GM11168 (cell line): ENCODE measurements at regions not wholly inside any gene's neighbourhood (a gene's known extent, or its start where the extent isn't known, plus 50 kb on each side); places are given as distances from the start of the nearest gene placed in this dataset.

Experiments
- in situ Hi-C: fragments of 300-500 bp; cut with MboI; formaldehyde crosslinking; loops from one replicate; pipeline ENCODE4 v1.12.0; 2022; ENCODE audit warnings: low sequenced_read_pairs; ENCODE audit not compliant: unreplicated experiment

DNA sequence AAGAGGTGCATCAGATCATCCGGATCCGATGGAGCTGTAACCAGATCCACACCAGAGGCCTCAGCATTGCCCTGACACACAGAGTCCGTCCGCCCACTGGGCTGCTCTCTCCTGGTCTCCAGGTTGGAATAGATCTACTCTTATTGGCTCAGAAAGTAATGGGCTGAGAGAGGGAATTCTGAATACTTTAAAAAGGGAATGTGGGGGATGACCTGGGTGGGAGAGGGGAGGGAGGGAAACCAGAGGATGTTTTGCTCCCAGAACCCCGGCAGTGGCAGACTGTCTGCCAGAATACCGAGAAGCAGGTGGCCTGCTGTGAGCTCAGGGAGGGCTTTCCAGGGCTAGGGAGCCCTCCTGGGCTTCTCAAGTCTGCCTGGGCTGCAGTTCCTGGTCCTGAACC is 126.5 kb downstream of the ENGASE start:
- in situ Hi-C loops: no loop called here

DNA sequence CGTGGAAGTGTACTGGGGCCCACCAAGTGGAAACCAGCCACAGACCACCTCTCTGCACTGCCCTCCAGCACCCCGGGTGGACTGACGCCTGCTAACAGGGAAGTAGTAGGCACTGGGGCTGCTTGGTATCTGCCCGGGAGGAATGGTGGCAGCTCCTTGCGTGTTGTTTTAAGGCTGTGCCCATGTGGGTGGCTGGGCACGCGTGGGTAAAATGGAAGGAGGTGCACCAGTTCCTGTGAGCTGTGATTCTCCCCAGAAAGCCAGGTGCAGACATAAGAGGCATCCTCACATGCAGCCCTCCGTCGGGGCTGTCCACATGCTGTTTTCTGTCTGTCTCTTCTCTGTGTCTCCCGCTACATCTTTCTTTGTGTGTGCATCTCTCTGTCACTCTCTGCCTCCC is 122.3 kb downstream of the ENGASE start:
- in situ Hi-C loops: no loop called here

DNA sequence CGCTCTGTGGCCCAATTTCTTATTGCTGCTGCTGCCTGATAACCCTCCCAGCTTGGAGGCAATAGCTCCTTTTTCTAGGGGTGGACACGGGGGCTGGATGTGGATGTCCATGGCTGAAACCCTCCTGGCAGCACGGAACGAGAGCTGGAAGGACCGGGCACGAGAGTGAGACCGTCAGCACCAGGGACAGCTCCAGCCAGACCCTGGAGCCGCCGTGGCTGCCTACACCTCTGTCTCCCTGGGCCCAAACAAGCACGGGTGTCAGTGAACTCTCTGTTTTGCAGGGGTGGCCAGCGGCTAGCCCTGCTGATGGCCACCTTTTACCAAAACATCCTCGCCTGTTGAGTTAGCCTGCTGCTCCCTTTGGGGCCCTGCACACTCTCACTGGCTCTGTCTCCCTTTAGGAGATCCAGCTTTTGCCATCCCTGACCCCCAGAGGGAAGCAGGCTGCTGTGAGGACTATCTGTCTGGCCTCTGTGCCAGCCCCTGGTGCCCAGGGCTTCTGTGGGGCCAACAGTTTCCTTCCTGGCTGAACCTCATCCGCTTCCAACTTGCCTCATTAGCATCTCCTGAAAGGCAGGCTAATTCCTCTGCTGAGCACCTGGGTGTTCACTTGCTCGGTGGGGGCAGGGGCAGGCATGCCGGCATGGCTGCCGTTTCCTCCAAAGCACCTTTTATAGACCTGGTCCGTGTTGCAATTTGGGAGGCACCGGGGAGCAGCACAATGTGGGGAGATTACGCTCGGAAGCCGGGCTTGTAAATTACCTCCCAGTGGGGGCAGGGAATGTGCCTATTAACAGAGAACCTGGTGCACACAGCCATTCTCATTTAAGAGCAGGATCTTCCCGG is 118.1 kb downstream of the ENGASE start:
- in situ Hi-C loops: no loop called here

DNA sequence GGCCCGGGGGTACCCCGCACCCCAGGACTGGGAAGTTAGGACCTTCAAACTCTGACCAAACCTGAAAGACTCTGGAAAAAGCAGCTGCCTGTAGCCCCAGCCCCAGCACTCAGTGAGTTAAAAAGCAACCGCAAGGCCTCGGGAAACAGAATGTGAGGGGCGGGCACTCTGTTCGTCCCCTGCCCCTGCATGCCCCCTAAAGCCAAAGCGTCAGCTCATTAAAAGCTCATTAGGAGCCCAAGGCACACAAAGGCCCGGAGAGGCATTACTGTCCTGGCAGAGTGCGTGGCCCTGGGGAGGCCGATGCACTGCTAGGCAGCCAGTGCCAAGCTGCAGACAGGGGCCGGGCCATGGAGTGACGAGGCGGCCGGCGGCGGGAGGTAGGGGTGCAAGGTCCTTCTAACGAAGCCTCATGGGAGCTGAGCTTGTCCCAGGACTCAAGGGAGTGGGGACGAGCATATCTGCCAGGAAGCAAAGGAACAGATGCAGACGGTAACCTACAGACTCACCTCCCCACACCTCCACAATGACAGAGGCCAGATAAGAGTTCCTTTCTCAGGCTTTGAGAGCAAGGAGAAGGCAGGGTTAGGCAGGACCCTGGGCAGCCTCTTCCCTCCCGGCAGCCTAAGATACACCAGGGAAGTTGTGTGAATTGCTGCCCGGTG is 116.8 kb downstream of the ENGASE start:
- in situ Hi-C loops: no loop called here

DNA sequence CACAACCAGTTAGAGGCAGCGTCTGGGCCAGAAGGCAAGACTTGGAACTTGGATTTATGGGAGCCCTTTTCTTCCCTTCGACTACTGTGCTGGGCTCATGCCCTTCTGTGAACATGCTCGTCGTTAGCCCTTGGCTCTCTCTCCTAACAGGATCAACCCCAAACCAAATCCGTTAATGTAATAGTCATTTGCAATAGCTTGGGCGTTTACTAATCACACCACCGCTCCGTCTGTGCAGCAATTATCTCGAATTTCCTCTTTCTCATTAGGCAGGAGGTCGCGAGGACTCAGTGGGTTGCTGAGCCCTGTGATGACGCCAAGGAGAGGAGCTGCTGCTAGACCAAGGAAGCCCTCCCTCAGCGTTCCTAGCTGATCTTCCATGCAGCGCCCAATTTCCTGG is 114.7 kb downstream of the ENGASE start:
- in situ Hi-C loops: loop anchor here (5.0 kb wide), 1 partner anchor 208 kb away; no protein-coding TSS in a partner anchor

DNA sequence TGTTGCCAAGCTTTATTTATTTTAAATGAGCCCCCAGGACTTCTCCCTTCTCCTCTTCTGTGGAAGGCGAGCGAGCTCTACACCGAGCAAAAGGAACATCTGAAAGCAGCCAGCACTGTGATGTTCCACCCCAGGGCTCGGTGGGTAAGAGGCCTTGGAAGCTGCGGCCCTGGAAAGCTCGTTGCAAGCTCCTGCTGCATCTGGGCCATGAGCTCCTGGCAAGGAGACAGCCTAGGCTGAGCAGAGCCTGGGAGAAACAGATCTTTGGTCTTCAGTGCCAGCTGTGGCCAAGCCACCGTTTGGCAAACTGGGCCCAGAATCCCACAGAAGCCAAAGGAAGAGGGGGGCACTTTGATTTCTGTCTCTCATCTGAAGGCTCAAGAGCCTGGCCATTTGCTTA is 114.1 kb downstream of the ENGASE start:
- in situ Hi-C loops: loop anchor here (5.0 kb wide), 1 partner anchor 209 kb away; no protein-coding TSS in a partner anchor

DNA sequence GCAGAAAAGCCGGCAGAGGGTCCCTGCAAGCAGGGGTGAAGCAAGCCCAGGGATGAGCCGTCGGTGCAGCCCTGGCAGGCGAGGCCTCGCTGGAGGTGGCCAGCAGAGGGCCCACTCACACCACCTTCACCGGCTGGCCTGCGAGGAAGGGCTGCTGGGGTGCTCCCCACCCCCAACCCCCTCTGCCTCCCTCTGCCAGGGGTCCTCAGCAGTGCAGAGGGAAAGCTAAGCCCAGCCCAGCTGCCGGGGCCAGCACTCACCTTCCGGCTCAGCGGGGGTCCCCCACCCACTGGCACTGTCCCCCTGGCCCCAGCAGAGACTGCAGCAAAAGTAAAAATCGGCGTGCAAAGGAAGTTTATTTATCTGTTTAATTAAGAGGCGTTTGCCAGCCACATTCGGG is 113.4 kb downstream of the ENGASE start:
- in situ Hi-C loops: loop anchor here (5.0 kb wide), 1 partner anchor 209 kb away; no protein-coding TSS in a partner anchor

DNA sequence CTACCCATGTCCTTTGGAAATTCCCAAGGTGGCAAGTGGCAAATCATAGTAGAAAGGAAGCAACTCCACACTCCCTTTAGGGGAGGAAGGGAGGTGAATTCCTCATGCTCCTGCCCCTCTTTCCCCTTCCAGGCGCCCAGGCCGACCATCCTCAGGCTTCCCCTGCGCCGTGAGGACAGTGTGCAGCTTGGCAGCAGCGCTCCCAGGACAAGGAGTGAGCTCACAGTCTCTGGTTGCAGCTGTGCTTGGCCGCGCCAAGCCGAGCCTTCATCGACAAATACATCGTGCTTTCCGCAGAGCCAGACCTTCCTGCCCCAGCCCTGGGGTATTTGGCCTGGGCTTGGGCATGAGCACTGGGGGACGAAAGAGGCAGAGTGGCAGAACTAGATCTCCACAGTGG is 112.6 kb downstream of the ENGASE start:
- in situ Hi-C loops: loop anchor here (5.0 kb wide), 1 partner anchor 210 kb away; no protein-coding TSS in a partner anchor

DNA sequence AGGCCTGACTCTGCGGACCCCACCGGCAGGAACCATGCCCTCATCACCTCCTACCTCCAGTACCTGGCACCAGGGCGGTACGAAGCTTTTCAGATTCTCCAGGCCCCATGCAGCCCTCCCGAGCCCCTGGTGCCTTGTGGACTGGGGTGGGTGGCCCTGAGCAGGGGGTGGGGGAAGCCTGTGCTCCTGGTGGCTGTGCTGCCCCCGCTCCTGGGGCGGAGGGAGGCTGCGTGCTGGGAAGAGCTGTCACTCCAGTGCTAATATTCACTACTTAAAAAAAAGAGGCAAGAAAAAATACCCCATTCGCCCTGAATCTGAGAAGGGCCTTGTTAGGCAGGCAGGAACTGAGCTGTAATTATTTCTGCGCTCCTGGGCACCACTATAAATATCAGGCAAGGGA is 111.8 kb downstream of the ENGASE start:
- in situ Hi-C loops: loop anchor here (5.0 kb wide), 1 partner anchor 211 kb away; no protein-coding TSS in a partner anchor

DNA sequence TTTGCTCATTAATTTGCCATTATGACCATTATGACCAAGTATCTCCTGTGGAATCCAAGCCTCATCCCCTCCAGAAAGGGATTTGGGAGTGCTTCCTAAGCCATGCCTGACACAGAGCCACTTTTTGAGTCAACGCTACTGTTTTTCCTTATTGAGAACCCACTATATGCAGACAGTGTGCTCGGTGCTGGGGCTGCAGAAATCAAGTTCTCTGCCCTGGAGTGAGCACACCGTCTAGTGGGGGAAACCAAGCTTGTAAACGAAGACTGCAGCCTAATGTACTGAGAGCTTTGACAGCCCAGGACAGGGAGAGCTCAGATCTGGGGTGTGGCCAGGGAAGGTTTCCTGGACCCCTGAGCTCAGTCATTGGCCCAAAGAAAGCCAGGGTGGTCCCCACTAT is 111.0 kb downstream of the ENGASE start:
- in situ Hi-C loops: loop anchor here (5.0 kb wide), 1 partner anchor 212 kb away; no protein-coding TSS in a partner anchor

DNA sequence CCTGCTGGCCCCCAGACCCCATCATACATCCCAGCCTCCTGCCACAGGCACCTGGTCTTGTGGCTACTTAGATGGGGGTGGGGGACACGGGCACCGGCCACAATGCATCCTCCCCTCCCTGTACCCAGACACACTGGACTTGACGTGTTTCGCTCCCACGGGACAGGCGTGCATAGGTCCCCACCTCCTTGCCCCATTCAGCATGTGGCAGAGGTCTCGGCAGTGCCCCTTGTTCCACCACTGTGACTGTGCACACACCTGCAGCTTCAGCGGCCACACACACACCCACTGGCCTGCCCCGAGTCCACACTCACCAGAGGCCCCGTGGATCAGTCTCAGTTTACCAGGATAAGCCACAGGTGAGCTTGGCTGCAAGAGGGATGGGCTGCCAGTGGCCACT is 109.6 kb downstream of the ENGASE start:
- in situ Hi-C loops: no loop called here

DNA sequence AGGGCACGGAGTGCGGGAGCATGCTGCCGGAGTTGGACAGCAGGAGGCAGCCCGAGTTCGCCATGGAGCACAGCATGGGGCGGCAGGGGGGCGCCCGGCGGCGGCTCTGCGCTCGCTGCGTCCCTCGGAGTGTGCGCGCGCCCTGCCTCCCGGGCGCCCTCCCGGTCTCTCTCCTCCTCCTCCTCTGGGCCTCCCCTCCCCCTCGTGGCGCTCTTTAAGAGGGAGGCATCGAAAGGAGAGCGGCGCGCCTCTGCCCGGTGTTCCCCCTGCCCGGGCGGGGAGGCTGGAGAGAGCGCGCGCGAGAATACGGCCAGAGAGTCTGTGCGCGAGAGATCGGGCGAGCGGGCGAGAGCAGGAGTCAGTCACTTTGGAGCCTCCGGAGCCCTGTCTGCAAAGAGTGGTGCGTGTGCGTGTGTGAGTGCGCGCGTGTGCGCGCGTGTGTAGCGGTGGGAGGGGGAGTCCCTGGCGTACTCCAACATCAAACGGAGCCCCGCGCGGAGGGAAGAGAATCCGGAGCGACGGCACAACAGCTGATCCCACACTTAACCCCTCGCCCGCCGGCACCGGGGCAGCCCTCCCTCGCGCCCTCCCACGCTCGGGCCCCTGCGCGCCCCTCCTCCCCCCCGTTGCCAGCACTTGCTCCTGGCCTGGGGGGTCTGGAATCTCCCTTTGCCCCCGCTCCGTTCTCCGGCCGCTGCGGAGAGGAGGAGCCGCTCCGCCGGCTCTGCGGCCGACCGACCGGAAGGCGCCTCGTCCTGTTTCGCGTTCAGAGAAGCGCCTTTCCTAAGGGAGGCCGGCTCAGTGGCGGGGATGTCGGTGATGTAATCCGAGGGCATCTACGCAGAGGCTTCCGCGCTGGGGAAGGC is 108.9 kb downstream of the ENGASE start:
- in situ Hi-C loops: no loop called here

DNA sequence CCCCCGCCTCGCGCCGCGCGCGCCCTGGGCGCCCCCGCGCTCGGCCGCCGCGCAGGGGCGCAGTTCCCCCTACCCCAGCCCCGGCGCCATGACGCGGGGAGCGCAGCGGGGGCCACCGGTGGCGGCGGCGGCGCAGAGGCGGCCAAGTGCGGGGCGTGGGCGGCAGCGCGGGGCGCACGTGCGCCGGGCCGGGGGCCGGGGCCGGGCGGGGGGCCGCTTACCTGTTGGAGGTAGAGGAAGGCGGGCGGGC is 108.3 kb downstream of the ENGASE start:
- in situ Hi-C loops: no loop called here

DNA sequence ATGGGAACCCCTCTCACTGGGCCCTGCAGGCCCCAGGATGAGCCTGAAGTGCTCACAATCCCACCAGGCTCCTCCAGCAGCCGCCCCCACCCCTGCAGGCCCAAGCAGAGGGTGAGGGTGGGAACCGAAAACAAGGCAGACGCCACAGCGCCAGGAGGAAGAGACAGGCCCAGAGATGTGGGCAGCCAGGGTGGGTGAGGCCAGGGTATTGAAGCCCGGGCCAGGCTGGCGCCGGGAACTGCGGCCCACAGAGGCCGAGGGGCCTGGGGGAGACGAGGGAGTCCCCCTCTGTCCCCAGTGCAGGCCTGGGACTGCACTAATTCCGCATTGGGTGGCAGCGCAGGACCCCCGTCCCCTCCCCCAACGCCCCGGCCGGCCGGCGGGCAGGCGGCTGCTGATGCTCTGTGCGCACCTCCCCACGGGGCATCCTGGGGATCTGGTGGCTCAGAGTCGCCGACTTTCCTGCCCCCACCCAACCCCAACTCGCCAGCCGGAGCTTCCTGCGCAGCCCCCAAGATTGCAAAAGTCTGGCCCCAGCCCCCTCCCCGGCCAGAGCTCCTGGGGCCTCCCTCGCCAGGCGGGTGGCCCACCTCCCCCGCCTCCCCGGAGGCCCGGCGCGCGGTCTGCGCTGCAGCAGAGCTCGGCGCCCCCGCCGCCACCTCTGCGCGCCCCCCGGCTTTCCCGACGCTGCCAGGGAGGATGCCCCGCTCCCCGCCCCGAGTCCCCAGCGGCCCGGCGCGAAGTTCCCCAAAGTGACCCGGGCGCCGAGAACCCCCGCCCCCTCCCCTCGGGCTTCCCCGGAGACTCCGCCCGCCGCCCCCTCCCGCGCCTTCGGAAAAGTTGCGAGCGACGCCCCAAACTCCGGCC is 107.8 kb downstream of the ENGASE start:
- in situ Hi-C loops: no loop called here

DNA sequence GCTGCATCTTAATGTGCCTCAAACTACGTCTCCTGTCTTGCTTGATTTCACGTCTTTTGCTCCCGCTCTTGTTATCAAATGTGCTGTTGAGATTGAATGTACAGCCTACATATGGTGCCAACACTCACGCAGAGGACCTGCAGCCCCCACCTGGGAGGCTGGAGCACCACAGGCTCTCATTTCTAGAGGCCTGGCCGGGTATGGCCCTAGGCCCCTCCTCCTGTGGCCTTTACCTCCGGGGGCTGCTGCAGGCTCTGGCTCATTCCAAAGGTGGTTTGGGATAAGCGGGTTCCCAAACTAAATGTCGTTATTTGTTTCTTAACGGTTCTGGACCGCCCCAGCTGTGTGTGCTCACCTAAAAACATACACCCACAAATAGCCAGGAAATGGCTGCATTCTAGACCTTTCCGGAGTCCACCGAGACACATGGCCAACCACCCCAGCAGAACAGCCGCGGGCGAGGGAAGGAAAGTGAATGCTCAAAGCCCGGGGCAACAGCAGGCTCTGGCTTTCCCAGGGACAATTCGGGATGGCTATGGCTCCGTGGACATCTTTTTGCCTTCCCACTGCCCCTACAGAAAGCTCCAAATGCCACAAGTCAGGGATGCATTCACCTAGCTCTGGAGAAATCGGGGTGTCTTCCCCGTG is 105.9 kb downstream of the ENGASE start:
- in situ Hi-C loops: no loop called here

DNA sequence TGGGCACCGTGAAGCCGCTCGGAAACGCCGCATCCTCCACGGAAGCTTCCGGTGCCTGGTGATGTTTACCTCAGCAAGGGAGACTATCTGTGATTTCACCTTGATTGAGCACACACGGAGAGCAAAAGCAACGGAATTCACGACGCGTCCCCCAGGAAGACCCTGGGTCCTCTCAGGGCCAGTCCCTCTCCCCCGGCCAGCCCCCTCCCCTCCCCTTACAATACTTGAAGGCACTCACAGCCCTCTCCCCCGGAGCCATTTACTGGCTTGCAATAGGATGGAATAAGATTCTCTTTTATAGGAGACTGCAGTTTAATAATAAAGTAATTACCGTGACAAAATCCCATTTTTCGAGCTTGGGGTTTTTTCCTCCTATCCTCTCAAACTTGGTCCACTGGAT is 104.7 kb downstream of the ENGASE start:
- in situ Hi-C loops: no loop called here

DNA sequence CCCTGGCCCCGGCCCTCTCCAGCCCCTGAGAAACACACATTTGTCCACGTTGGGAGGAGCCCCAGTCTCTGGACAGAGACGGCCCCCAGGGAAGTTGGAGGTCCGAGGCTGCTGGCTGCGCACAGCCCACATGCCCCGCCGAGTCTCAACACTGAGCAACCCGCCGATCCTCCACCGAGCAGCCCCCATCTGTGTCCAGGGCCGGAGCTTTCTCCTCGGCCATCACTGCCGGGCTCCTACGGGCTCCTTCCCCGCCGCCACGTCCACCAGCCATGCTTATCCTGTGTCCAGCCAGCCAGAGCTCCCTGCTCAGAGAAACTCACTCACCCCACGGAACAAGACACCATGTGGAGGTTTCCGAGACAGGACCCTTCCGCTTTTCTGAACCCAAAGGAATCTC is 103.3 kb downstream of the ENGASE start:
- in situ Hi-C loops: no loop called here

DNA sequence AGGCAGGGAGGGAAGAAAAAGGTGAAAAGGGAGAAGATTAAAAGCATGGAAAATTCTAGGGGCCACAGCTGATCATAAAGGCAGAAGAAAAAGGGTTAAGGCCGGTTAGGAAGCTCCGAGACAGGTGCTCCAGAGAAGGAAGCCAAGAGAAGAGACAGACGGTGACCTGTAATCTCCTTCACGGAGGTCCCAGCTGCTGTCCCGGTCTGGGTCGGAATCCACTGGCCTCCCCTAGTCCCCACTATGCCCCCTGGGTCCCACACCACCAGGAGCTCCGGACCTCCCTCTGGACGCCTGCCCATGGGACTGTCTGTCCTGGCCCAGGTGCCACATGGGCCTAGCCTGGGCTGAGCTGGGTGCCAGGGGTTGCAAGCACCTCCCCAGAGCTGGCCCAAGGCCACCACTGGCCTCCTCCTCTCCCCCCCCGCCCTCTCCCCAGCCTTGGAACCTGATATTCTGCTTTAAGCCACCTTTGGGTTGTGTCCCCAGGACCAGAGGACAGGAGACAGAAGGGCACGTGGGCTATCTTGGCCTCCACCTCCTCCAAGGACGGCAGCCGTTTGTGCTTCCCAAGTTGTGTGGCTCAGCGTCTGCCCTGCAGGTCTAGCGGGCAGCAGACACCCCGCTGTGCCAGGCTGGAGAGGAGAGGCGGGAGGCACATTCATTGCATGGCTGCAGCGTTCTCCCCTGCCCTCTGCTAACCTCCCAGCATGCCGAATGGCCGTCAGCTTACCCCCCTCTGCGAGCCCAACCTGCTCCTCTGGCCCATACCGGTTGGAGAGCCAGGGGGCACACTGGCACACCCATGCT is 102.4 kb downstream of the ENGASE start:
- in situ Hi-C loops: no loop called here
